OCI-LY7 (cell line): ENCODE measurements at regions not wholly inside any gene's neighbourhood (a gene's known extent, or its start where the extent isn't known, plus 50 kb on each side); places are given as distances from the start of the nearest gene placed in this dataset.

ENCODE experiments used
- EZH2phosphoT487 ChIP-seq: fragments of 200-600 bp; sonication (generic); IDR thresholded peaks from 2 replicates; pipeline ENCODE4 v1.6.1; 2018; ENCODE audit warnings: low read depth, borderline replicate concordance, mild to moderate bottlenecking, mixed run types, antibody characterized with exemption, low read length, moderate library complexity, mixed read lengths
- TF ChIP-seq, protein P1 (sequence below): fragments of 200-600 bp; sonication (generic); conservative IDR thresholded peaks from 2 replicates; pipeline ENCODE4 v1.5.1; 2014; ENCODE audit warnings: mild to moderate bottlenecking, antibody characterized with exemption, low read length, moderate library complexity, mixed read lengths

DNA sequence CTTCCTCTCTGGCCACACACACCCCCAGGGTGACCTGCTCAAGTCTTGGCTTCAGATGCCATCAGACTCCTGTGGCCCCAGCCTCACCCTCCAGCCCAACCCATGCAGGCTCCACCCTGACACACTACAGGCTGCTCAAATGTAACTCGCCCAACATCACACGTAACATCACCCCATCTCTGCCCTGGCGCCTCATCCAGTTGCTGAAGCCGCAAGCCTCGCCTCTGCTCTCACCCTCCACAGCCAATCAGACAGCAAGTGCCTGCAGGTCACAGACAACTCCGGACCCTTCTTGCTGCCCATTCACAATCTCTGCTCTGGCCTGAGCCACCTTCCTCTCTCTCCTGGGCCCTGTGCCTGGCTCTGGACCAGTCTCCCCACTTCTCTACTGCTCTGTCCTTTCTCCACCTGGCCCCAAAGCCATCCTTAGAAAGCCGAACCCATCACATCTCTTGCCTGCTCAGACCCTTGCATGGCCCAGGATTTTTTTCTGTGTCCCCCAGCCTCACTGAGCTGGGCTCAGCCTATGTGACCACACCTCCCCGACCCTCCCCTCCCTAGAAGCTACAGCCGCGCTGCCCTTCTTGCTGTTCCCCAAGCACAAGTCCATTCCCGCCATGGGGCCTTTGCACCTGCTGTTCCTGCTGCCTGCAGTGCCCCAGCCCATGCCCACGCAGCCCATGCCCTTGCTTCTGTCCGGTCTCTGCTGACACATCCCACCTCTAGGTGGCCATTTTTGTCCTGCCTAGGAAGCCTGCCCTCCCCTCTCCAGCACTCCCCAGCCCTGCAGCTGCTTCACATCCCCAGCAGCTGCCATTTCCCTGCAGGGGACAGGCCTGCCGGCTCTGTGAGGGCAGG, 333.9 kb downstream of the CTTN start:
- TF ChIP-seq, protein P1, sequence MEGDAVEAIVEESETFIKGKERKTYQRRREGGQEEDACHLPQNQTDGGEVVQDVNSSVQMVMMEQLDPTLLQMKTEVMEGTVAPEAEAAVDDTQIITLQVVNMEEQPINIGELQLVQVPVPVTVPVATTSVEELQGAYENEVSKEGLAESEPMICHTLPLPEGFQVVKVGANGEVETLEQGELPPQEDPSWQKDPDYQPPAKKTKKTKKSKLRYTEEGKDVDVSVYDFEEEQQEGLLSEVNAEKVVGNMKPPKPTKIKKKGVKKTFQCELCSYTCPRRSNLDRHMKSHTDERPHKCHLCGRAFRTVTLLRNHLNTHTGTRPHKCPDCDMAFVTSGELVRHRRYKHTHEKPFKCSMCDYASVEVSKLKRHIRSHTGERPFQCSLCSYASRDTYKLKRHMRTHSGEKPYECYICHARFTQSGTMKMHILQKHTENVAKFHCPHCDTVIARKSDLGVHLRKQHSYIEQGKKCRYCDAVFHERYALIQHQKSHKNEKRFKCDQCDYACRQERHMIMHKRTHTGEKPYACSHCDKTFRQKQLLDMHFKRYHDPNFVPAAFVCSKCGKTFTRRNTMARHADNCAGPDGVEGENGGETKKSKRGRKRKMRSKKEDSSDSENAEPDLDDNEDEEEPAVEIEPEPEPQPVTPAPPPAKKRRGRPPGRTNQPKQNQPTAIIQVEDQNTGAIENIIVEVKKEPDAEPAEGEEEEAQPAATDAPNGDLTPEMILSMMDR: no peak
- TF ChIP-seq EZH2phosphoT487: no peak
